Naive thymus-derived CD8-positive, alpha-beta T cell (primary cell): ENCODE measurements at regions not wholly inside any gene's neighbourhood (a gene's known extent, or its start where the extent isn't known, plus 50 kb on each side); places are given as distances from the start of the nearest gene placed in this dataset.
"Not testable (repeated sequence)": the region's sequence is repeated elsewhere in the genome, so short reads cannot be mapped to it uniquely, and the experiment has no call there.

ENCODE experiments used
- ATAC-seq, 2 donors: fragments of 150-1000 bp; cut with Tn5 transposase in 1 of 2; sonication (Bioruptor Pico), chemical (Tn5 transposase) in 1 of 2; 1 replicate in 1 of 2; 2 replicates in 1 of 2; pipeline ENCODE4 v1.10.0; 2021; ENCODE audit warnings: mild to moderate bottlenecking in 2 of 2, moderate library complexity in 2 of 2
- POLR2A ChIA-PET: fragments of 350-600 bp; sonication (Branson Sonifier 250); formaldehyde crosslinking; loops from one replicate; lab custom pipeline; 2021; ENCODE audit warnings: antibody characterized with exemption; lab: Charles Lee
- DNase-seq, 10 donors: peaks; one replicate each; pipeline versions ENCODE4 v3.0.0 to v3.0.0-alpha.2; 2020 to 2022
- H3K27ac Mint-ChIP-seq, 10 donors: one replicate each; pipeline ENCODE4 v1.8.0; 2020 to 2022; ENCODE audit warnings: mild to moderate bottlenecking in 10 of 10, mixed read lengths in 10 of 10, moderate library complexity in 4 of 10, inconsistent platforms in 1 of 10
- H3K27me3 Mint-ChIP-seq, 5 donors: one replicate each; pipeline ENCODE4 v1.8.0; 2021 to 2022; ENCODE audit warnings: mixed read lengths in 5 of 5
- H3K36me3 Mint-ChIP-seq, 3 donors: one replicate each; pipeline ENCODE4 v1.8.0; 2020 to 2022; ENCODE audit warnings: mixed read lengths in 3 of 3, mild to moderate bottlenecking in 2 of 3, inconsistent platforms in 1 of 3
- H3K4me1 Mint-ChIP-seq, 4 donors: one replicate each; pipeline ENCODE4 v1.8.0; 2021 to 2022; ENCODE audit warnings: mixed read lengths in 4 of 4
- H3K4me3 Mint-ChIP-seq, 10 donors: one replicate each; pipeline ENCODE4 v1.8.0; 2020 to 2022; ENCODE audit warnings: mild to moderate bottlenecking in 10 of 10, mixed read lengths in 10 of 10, moderate library complexity in 6 of 10, inconsistent platforms in 1 of 10
- H3K9me3 Mint-ChIP-seq, 9 donors: one replicate each; pipeline ENCODE4 v1.8.0; 2020 to 2022; ENCODE audit warnings: mixed read lengths in 9 of 9, mild to moderate bottlenecking in 3 of 9, inconsistent platforms in 1 of 9, moderate library complexity in 1 of 9

- DNase-seq (no peak), ATAC-seq (no peak)
- peaks cover 0 to 9% (median 5%) of the 10 kb centered on the region in 4 donors for H3K4me1 Mint-ChIP-seq
- H3K27ac Mint-ChIP-seq = no peak overlapping the region
- POLR2A ChIA-PET = no interaction called here
- peaks cover 0 to 9% (median 0%) of the 10 kb centered on the region in 3 donors for H3K36me3 Mint-ChIP-seq
- H3K9me3 Mint-ChIP-seq = peaks cover 0 to 8% (median 0%) of the 10 kb centered on the region in 9 donors
- H3K4me3 Mint-ChIP-seq = no peak overlapping the region
- no peaks in the 10 kb centered on the region for H3K27me3 Mint-ChIP-seq
Observed at GRCh38 chrX:13175056-13175455, 130.6 kb upstream of the FAM9C start.

GRCh38 chrX:13170966-13171558 lies 126.6 kb upstream of the FAM9C start:
- POLR2A ChIA-PET = no interaction called here
- Mint-ChIP-seq H3K4me1 (peaks cover 5 to 25% (median 14%) of the 10 kb centered on the region in 4 donors), H3K27ac (peak overlapping the region in 1 of 10 donors; percentile 18), H3K36me3 (peaks cover 0 to 9% (median 0%) of the 10 kb centered on the region in 3 donors), H3K9me3 (peaks cover 0 to 24% (median 2%) of the 10 kb centered on the region in 9 donors), H3K27me3 (no peaks in the 10 kb centered on the region), H3K4me3 (no peak overlapping the region)
- no peak for ATAC-seq
- DNase-seq = no peak

- Mint-ChIP-seq H3K27me3 (no peaks in the 10 kb centered on the region), H3K4me1 (peaks cover 5 to 25% (median 15%) of the 10 kb centered on the region in 4 donors), H3K36me3 (peaks cover 0 to 9% (median 0%) of the 10 kb centered on the region in 3 donors), H3K4me3 (no peak overlapping the region), H3K27ac (no peak overlapping the region), H3K9me3 (peaks cover 0 to 24% (median 2%) of the 10 kb centered on the region in 9 donors)
- POLR2A ChIA-PET = no interaction called here
- no peak for DNase-seq
- no peak for ATAC-seq
Observed at GRCh38 chrX:13169684-13170083, 125.3 kb upstream of the FAM9C start.

- no peak for DNase-seq
- Mint-ChIP-seq H3K4me1 (peaks cover 5 to 25% (median 15%) of the 10 kb centered on the region in 4 donors), H3K36me3 (peaks cover 0 to 9% (median 0%) of the 10 kb centered on the region in 3 donors), H3K9me3 (peaks cover 0 to 24% (median 2%) of the 10 kb centered on the region in 9 donors), H3K4me3 (peak overlapping the region in 8 of 10 donors; percentile 62 to 77 (median 69)), H3K27ac (peak overlapping the region in 5 of 10 donors; percentile 64 to 92 (median 72)), H3K27me3 (no peaks in the 10 kb centered on the region)
- ATAC-seq = no peak
- POLR2A ChIA-PET = no interaction called here
Observed at GRCh38 chrX:13168269-13168668, 123.8 kb upstream of the FAM9C start.

- H3K27me3 Mint-ChIP-seq = no peaks in the 10 kb centered on the region
- ATAC-seq (peak; percentile 52 to 57), DNase-seq (peak in 2 of 10 donors; percentile 3 to 21)
- H3K36me3 Mint-ChIP-seq = peaks cover 0 to 9% (median 0%) of the 10 kb centered on the region in 3 donors
- peaks cover 5 to 29% (median 15%) of the 10 kb centered on the region in 4 donors for H3K4me1 Mint-ChIP-seq
- peaks cover 0 to 24% (median 2%) of the 10 kb centered on the region in 9 donors for H3K9me3 Mint-ChIP-seq
- H3K4me3 Mint-ChIP-seq = peak overlapping the region; percentile 16 to 77 (median 68)
- POLR2A ChIA-PET = interaction anchor here (0.8 to 1.0 kb wide), 2 partner anchors 15 to 41 kb away, joined by 3 read pairs; no protein-coding TSS in a partner anchor
- peak overlapping the region; percentile 35 to 92 (median 66) for H3K27ac Mint-ChIP-seq
Observed at GRCh38 chrX:13167481-13168231, 123.2 kb upstream of the FAM9C start.

GRCh38 chrX:13165266-13166189 lies 121.1 kb upstream of the FAM9C start:
- Mint-ChIP-seq H3K27ac (peak overlapping the region in 1 of 10 donors; percentile 11), H3K4me1 (peaks cover 8 to 32% (median 20%) of the 10 kb centered on the region in 4 donors), H3K27me3 (no peaks in the 10 kb centered on the region), H3K4me3 (no peak overlapping the region), H3K36me3 (peaks cover 0 to 2% (median 0%) of the 10 kb centered on the region in 3 donors), H3K9me3 (peaks cover 0 to 20% (median 2%) of the 10 kb centered on the region in 9 donors)
- POLR2A ChIA-PET = no interaction called here
- no peak for DNase-seq
- no peak for ATAC-seq

- Mint-ChIP-seq H3K9me3 (peaks cover 0 to 14% (median 2%) of the 10 kb centered on the region in 9 donors), H3K4me1 (peaks cover 8 to 34% (median 21%) of the 10 kb centered on the region in 4 donors), H3K36me3 (no peaks in the 10 kb centered on the region), H3K27me3 (no peaks in the 10 kb centered on the region), H3K4me3 (no peak overlapping the region), H3K27ac (no peak overlapping the region)
- no peak for ATAC-seq
- POLR2A ChIA-PET = no interaction called here
- DNase-seq = no peak
Observed at GRCh38 chrX:13164611-13165010, 120.2 kb upstream of the FAM9C start.

GRCh38 chrX:13162772-13163410 lies 118.5 kb upstream of the FAM9C start:
- Mint-ChIP-seq H3K36me3 (no peaks in the 10 kb centered on the region), H3K4me3 (no peak overlapping the region), H3K27me3 (no peaks in the 10 kb centered on the region), H3K27ac (no peak overlapping the region), H3K9me3 (peaks cover 0 to 6% (median 0%) of the 10 kb centered on the region in 9 donors), H3K4me1 (peaks cover 5 to 22% (median 15%) of the 10 kb centered on the region in 4 donors)
- no peak for DNase-seq
- POLR2A ChIA-PET = interaction anchor here (0.5 kb wide), 1 partner anchor 148 kb away, joined by 5 read pairs; no protein-coding TSS in a partner anchor
- ATAC-seq = no peak

- no peaks in the 10 kb centered on the region for H3K27me3 Mint-ChIP-seq
- H3K4me1 Mint-ChIP-seq = peaks cover 4 to 12% (median 7%) of the 10 kb centered on the region in 4 donors
- ATAC-seq = no peak
- peaks cover 0 to 5% (median 0%) of the 10 kb centered on the region in 3 donors for H3K36me3 Mint-ChIP-seq
- no peak for DNase-seq
- H3K9me3 Mint-ChIP-seq = peaks cover 0 to 7% (median 0%) of the 10 kb centered on the region in 9 donors
- POLR2A ChIA-PET = no interaction called here
- no peak overlapping the region for H3K27ac Mint-ChIP-seq
- H3K4me3 Mint-ChIP-seq = no peak overlapping the region
Observed at GRCh38 chrX:13159886-13160285, 115.5 kb upstream of the FAM9C start.

- no peaks in the 10 kb centered on the region for H3K27me3 Mint-ChIP-seq
- H3K4me3 Mint-ChIP-seq = no peak overlapping the region
- H3K36me3 Mint-ChIP-seq = peaks cover 0 to 12% (median 0%) of the 10 kb centered on the region in 3 donors
- H3K27ac Mint-ChIP-seq = no peak overlapping the region
- peaks cover 4 to 14% (median 7%) of the 10 kb centered on the region in 4 donors for H3K4me1 Mint-ChIP-seq
- POLR2A ChIA-PET = no interaction called here
- no peak for DNase-seq
- ATAC-seq = no peak
- peaks cover 0 to 14% (median 4%) of the 10 kb centered on the region in 9 donors for H3K9me3 Mint-ChIP-seq
Observed at GRCh38 chrX:13158911-13159310, 114.5 kb upstream of the FAM9C start.

GRCh38 chrX:13155550-13155949 lies 111.1 kb upstream of the FAM9C start:
- POLR2A ChIA-PET, DNase-seq, H3K27me3 Mint-ChIP-seq, H3K4me3 Mint-ChIP-seq, ATAC-seq: not testable (repeated sequence)
- H3K36me3 Mint-ChIP-seq = peaks cover 0 to 16% (median 0%) of the 10 kb centered on the region in 3 donors
- peak overlapping the region in 1 of 10 donors; percentile 51 for H3K27ac Mint-ChIP-seq
- peaks cover 6 to 18% (median 15%) of the 10 kb centered on the region in 4 donors for H3K4me1 Mint-ChIP-seq
- H3K9me3 Mint-ChIP-seq = peaks cover 0 to 28% (median 9%) of the 10 kb centered on the region in 9 donors
